ENCODE measurements at regions not wholly inside any gene's neighbourhood (a gene's known extent, or its start where the extent isn't known, plus 50 kb on each side); places are given as distances from the start of the nearest gene placed in this dataset.
"Not testable (repeated sequence)": the region's sequence is repeated elsewhere in the genome, so short reads cannot be mapped to it uniquely, and the experiment has no call there.

DNA sequence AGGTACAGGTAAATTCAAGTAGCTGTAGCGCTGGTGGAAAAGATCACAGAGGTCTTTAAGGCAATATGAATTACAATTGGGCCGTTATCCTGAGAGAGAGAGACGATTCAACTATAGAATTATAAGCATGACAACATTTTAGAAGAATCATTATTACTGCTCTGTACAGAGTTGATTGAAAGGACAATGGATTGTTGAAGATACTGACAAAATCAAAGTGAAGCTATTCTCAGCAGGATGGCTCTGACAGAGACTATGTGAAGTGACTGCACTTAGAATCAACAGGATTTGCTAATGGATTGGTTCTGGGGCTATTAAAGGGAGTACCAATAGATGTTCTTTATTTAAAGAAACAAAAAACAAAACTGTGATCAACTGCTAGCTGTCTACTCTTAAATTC lies 634.8 kb upstream of the GRM3 start:
- DNase-seq (ENCODE audit: low spot score): no peak

DNA sequence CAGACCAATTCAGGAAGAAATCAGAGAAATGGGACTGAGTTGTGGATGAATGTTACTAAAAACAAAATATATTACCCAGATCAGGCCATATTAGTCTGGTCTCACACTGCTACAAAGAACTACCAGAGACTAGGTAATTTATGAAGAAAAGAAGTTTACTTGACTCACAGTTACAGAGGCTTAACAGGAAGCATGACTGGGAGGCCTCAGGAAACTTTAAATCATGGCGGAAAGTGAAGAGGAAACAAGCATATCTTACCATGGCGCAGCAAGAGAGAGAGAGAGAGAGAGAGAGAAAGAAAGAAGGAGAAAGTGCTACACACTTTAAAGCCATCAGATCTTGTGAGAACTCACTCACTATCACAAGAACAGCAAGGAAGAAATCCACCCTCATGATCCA lies 636.8 kb upstream of the GRM3 start:
- no peak for DNase-seq (ENCODE audit: low spot score)

DNA sequence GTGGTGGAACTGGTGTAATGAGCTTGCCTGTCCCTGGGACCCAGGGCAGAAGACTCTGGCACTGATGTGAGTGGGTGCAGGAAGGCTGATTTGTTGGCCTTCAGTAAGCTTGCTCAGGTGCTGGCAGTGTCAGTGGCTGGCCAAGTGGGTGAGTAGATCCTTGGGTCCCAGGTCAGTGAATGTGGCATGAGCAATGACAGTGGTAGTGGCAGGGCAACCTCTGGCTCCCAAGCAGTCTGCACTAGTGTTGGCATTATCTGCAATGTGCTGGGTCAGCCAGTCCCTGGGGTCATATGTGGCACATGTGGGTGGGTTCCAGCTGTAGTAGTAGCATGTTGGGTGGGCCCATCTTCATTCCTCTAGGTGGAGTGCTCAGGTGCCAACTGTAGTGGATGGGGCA lies 640.9 kb upstream of the GRM3 start:
- DNase-seq (ENCODE audit: low spot score): no peak

DNA sequence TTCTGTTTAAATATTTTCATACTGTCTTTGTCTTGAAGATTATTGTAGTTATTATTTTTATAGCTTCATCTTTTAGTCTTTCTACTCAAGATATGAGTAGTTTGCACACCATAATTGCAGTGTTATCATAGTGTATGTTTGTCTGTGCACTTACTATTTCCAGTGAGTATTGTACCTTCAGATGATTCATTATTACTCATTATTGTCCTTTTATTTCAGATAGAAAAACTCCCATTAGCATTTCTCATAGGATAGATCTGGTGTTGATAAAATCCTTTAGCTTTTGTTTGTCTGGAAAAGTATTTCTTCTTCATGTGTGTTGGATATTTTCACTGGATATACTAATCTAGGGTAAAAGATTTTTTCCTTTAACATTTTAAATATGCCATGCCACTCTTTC lies 646.2 kb upstream of the GRM3 start:
- DNase-seq (ENCODE audit: low spot score): no peak

DNA sequence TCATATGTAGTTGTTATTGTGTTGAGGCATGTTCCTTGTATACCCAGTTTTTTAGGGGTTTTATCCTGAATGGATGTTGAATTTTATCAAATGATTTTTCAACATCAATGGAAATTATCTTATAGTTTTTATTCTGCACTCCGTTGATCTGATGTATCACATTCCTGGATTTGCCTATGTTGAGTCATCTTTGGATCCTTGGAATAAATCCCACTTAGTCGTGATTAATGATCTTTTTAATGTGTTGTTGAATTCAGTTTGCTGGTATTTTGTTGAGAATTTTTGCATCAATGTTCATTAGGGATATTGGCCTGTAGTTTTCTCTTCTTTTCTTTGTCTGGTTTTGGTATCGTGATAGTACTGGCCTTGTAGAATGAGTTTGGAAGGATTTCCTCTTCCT lies 648.6 kb upstream of the GRM3 start:
- no peak for DNase-seq (ENCODE audit: low spot score)

DNA sequence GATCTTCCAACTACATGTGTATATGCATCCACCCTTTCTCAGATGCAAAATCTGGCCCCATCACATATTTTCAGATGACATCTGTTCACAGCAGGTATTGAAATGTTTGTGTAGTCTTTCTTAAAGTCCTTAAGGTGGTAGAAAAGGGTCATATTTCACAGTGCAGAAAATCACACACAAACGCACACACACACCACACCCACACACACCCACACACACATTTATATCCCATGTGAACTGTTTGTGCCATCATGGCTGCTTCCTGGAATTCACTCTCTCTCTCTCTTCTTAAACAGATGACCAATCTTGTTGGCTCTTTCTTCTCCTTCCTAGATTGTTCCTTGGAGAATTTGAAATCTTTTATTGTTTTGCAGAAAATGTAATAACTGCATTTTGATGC lies 663.0 kb upstream of the GRM3 start:
- DNase-seq (ENCODE audit: low spot score): no peak

DNA sequence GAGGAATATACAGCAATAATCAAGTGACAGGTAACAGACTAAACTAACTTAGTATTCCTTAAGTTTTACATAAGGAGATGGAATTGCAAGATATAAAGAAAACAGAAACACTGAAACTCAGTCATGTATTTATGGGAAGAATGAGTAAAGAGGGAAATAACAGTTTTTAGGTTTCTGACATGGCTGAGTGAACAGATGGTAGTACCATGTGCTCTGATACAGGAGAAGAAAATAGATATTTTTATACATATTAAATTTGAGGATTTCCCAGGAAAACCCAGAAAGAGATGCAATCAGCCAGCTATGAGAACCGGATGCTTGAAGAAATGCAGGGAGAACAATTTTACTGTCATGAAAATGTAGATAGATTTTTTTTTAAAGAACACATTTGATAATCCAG lies 669.5 kb upstream of the GRM3 start:
- DNase-seq (ENCODE audit: low spot score): no peak

DNA sequence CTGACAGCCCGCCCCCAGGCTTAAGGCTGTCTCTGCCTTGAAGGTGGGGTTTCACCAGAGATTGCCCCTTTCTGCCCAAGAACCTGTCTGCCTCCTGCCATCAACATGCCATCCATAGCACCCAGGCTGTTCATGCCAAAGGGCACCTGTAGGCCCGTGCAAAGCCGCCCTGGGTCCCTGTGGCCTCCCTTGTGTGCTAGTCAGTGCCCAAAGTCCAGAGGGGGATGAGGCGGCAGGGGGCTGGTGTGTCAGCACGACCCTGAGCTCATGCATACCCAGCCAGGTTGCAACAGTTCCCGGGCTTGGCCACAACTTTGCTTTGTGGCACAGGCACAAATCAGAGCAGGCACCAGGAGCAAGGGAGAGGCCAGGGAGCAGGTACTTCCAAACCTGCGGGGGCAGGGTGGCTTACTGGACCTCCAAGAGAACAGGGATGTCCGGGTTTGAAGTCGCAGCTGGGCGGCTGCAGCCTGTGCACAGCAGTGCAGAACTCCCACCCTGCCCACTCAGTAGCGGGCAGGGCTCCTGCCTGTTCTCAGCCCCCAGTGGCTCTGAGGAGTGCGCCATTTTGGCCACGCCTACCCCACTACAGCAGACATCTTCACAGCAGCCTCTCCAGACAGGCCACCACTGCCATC lies 671.1 kb upstream of the GRM3 start:
- DNase-seq (ENCODE audit: low spot score): no peak

DNA sequence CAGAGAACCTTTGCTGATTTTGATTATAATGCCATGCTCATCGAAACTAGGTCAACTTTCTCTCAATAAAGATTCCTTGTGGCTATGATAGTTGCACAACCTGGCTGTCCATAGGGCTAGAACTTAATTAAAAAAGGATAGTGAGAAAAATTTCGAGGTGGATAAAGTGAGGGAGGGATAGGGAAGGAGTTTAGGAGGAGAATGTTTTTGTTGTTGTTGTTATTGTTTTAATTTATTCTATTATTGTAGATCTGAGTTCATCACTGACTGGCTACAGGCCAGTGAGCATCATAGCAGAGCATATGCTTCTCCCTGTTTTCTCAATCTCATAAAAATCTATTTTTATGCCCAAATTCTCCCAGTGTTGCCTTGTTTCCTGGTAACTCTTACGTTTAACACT lies 688.7 kb upstream of the GRM3 start:
- no peak for DNase-seq (ENCODE audit: low spot score)

DNA sequence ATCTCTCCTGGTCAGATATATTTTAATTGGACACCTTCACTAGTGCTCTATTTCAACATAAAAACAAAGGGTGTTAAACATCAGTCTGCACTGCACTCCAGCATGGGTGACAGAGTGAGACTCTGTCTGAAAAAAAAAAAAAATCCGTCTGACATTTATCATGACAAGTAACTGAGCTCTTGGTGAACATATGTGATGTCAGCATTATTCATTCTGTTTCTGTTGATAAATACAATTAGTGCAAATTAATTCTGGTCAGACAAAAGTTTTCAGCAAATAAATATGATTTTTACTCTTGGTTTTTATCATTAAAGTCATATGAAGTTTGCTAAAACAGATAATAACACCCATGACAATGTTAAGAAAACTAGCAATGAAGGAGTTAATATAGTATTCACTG lies 692.8 kb upstream of the GRM3 start:
- DNase-seq (ENCODE audit: low spot score): no peak

DNA sequence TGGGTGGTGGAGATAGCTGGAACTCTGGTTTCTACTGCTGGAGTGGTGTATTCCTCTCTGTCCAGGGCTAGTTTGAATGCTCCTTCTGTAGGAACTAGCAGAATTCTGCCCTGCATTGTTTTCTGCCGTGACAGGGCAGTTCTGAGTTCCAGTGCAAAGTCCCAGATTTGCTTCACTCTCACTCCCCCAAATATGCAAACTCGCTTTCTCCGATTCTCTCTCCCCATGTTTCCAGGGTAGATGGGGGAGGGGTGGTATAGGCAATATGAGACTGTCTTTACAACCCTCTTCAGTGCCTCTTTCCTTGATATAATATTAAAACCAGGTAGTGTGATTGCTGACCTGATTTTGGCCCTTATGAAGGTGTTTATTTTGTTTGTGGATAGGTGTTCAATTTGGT lies 693.3 kb upstream of the GRM3 start:
- no peak for DNase-seq (ENCODE audit: low spot score)

DNA sequence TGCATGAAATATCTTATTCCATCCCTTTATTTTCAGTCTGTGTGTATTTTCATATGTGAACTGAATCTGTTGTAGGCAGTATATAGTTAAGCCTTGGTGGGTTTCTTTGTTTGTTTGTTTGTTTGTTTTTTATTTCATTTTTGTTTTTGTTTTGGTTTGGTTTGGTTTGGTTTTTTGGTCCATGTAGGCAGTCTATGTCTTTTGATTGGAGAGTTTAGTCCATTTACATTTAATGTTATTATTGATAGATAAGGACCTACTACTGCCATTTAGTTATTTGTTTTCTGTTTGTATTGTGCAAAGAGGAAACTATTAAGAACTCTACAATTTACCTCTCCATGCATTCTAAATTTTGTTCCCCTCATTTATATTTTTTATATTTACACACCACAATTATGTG lies 695.9 kb upstream of the GRM3 start:
- DNase-seq (ENCODE audit: low spot score): no peak

DNA sequence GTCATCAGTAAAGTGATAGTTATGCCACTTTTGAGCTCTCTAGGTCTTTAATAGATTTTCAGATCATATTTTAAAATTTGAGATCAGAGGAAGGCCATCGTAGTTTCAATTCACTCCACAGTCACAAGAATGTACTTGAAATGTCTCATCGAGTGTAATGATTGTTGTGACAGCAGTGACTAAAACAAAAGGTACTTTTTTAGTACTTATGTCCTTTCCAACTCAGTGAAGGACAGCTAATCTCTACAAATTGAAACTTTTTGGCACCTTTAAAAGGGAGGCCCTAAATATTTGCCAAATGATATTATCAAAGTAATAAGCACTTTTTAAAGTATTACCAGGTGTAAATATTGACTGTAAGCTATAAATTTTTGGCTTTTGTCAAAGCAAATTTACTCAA lies 702.9 kb upstream of the GRM3 start:
- no peak for DNase-seq (ENCODE audit: low spot score)

DNA sequence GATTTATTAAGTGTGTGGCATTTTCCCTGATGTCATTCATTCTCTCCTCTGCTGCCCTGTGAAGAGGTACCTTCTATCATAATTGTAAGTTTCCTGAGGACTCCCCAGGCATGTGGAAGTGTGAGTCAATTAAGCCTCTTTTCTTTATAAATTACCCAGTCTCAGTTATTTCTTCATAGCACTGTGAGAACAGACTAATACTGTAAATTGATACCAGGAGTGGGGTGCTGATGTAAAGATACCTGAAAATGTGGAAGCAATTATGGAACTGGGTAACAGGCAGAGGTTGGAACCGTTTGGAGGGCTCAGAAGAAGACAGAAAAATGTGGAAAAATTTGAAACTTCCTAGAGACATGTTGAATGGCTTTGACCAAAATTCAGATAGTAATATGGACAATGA lies 711.8 kb upstream of the GRM3 start:
- DNase-seq (ENCODE audit: low spot score): no peak

DNA sequence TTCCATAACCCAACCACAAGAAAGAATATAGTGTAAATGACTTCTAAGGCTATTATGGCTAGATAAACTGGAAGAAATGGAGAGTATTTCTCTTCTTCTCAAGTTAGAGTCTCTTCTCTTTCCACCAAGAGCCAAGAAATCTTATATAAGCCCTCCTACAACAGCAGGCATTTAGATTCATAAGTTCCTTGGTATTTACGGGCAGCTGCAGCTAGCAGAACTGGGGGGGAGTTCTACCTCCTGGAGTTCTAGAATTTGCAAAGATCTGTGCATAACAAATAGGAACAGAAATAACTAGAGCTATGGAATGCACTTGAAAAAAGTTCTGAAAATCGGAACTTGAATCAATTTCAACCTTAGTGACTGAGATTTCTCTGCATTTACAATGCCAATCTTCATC lies 715.2 kb upstream of the GRM3 start:
- DNase-seq (ENCODE audit: low spot score): no peak

DNA sequence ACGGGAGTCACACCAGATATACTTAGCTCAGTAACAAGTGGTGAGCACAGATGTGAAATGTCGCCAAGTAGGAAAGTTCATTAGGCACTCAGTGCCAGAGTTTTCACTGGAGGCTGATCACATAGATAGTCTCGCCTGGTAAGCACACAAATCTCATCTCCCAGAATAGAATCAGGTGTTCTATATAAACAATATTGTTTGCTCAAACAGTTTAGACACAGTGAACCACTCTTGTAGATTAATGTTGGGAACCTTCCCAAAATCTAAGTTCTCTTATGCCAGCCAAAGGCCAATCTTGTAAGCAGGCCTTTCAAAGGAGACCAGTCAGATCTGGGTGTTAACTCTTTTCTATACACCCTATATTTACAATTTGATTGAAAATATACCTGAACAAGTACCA lies 716.5 kb upstream of the GRM3 start:
- DNase-seq (ENCODE audit: low spot score): no peak

DNA sequence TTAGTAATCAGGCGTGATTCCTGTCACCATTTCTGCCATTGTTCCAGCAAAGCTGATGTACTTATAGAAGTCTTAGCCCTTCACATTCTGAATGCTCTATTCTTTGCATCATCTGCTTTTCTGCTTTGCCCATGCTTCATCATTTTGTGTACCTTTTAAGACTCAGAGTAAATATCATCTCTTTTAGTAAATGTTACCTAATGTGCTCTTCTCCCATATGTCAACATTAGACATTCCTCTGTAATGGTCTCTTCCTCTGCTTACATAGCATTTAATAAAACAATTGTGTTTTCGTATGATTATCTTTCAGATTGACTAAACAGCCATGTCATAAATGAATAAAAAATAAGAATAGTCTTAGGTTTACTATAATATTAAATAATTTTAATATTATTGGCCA lies 719.6 kb upstream of the GRM3 start:
- DNase-seq (ENCODE audit: low spot score): no peak

DNA sequence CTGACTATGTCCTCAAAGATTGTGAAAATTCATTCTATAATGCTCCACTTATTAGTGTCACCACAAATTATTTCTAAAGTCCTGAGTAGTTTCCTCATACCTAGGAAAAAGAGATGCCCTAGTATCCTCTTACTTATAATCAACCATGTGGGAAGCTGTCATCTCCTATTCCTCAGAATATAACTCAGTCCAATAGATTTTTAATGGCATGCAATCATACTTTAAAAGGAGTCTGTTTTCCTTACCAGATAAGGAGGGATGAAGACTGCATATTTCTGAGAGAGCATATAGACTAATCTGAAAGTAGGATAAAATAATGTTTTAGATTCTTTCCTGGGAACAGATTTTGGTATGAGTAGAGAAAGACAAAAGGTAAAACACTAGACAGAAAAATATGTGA lies 727.7 kb upstream of the GRM3 start:
- DNase-seq (ENCODE audit: low spot score): no peak

DNA sequence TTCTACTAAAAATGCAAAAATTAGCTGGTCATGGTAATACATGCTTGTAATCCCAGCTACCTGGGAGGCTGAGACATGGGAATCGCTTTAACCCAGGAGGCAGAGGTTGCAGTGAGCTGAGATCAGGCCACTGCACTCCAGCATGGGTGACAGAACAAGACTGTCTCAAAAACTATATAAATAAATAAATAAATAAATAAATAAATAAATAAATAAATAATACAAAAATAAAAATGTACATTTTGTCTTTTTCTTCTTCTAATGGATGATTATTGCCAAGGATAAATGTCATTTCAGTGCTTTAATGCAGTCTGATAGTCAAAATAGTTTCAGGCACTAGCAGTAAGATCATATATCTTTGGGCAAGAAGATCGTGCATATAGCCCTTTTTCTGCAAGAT lies 727.6 kb upstream of the SEMA3D start:
- no peak for DNase-seq (ENCODE audit: low spot score)

DNA sequence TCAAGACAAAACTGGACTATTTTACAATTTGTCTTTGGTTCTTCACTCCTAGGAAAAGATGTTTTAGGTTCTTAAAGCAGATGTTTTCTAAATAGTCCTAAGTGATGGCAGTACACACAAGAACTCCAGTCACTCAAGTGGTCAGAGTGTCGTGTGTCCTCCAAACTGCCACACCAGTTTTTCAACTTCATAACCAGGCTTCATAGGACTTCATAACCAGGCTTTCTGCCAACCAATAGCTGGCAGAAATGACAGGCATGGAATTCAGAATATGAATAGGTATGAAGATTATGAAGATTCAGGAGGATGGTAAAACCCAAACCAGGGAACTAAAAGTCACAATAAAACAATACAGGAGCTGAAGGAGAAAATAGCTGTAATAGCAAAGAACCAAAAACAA lies 721.2 kb upstream of the SEMA3D start:
- DNase-seq (ENCODE audit: low spot score): no peak

DNA sequence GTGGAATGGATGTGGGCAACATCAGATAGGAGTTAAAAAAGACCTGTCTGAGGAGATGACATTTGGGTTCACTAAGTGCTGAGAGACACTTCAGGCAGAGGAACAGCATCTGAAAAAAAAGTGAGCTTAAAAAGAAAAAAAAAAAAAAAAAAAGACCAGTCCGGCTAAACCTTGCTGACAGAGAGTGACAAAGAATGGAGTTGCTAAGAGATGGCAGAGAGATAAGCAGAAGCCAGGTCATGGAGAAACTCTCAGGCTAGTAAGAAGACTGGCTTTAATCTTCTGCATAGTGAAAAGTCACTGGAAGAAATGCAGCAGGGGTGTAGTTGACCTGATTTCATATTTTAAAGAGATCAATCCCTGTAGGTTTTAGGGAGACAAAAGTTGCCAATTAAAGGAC lies 711.1 kb upstream of the SEMA3D start:
- DNase-seq (ENCODE audit: low spot score): no peak

DNA sequence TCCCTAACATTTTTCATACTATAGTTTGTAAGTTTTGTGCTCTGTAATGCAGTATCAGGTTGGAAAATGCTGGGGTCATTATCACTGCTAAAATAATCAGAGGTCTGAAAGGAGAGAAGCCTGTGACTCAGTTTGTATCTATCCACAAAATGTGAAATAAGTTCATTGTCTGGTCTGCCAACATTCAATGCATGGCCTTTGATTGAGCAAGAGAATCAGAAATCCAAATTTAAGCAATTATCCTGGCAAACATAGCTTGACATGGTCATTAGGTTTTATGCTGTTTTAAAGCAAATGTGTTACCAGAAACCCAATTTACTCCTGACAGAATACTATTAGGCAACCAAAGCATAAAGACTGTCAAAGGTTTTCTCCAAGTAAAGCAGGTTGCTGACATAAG lies 709.7 kb upstream of the SEMA3D start:
- no peak for DNase-seq (ENCODE audit: low spot score)

DNA sequence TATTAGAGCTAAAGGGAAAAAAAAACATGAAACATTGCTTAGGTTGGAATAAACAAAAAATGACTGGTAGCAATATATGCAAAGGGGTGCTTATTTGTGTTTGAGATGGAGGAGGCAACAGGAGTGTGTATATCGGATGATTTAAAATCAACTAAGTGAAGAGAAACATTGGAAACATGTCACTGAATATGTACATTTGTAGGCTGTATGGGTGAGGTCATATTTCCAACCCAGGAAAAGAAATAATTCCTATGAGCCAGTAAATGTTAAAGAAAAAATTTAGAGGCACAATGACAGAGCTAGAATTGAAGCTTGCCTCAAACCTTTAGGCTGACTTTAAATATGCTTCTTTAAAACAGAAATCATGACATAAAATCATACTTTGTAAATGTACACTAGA lies 709.0 kb upstream of the SEMA3D start:
- no peak for DNase-seq (ENCODE audit: low spot score)

DNA sequence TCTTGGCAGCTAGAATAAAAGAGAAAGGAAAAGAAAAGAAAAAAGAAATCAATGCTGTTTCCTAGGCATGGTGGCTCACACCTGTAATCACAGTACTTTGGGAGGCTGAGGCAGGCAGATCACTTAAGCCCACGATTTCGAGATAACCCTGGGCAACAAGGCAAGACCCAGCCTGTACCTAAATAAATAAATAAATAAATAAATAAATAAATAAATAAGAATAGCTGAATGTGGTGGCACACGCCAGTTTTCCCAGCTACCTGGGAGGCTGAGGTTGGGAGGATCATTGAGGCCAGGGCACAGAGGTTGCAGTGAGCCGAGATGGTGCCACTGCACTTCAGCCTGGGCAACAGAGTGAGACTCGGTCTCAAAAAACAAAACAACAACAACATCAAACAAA lies 705.0 kb upstream of the SEMA3D start:
- not testable (repeated sequence) for DNase-seq (ENCODE audit: low spot score)

DNA sequence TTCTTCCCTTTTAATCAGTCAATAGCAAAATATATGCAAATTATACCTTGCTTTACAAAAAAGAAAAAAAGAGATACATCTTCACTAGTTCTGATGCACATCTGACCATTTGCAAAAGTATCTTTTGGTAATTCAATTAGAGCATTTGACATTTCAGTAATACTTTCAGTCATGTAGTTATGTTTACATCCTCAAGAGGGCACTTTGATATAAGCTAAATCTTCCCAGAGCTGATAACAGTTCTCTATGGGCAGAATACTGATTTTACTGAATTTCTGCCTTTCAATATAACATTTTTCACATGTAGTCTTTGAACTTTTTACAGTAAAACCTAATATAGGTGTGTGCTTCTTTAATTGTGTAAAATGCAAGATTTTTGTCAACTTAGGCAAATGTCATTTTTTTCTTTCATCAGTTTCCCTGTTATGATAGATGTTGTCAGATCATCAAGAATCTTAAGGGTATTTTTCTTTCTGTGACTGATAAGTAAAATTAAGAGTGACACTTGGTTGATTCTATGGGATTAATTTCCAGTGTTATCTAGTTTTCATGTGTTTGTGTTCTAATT lies 703.5 kb upstream of the SEMA3D start:
- DNase-seq (ENCODE audit: low spot score): peak; percentile 64
